Right lung (tissue), 2 donors: ENCODE measurements at regions not wholly inside any gene's neighbourhood (a gene's known extent, or its start where the extent isn't known, plus 50 kb on each side); places are given as distances from the start of the nearest gene placed in this dataset.
A peak's percentile ranks its signal among the peaks of the same experiment; 100 is the strongest.
"Not testable (repeated sequence)": the region's sequence is repeated elsewhere in the genome, so short reads cannot be mapped to it uniquely, and the experiment has no call there.

Experiments used
- DNase-seq, 2 donors: peaks; one replicate each; pipeline ENCODE4 v3.0.0-alpha.2; 2013

GRCh38 chr17:37828651-37829124, 83.8 kb upstream of the HNF1B start:
- no peak for DNase-seq

GRCh38 chr17:37827905-37828650, 83.2 kb upstream of the HNF1B start:
- DNase-seq: no peak

GRCh38 chr17:37826497-37827430, 81.9 kb upstream of the HNF1B start:
- DNase-seq: no peak

- no peak for DNase-seq
Observed at GRCh38 chr17:37825851-37826250, 81.0 kb upstream of the HNF1B start.

- no peak for DNase-seq
Observed at GRCh38 chr17:37824534-37825485, 80.0 kb upstream of the HNF1B start.

GRCh38 chr17:37823996-37824395, 79.1 kb upstream of the HNF1B start:
- DNase-seq: no peak

GRCh38 chr17:37820995-37821713, 76.3 kb upstream of the HNF1B start:
- DNase-seq: no peak

- DNase-seq: no peak
Observed at GRCh38 chr17:37820313-37820994, 75.6 kb upstream of the HNF1B start.

- peak in 1 of 2 donors; percentile 21 for DNase-seq
Observed at GRCh38 chr17:37818689-37819088, 73.8 kb upstream of the HNF1B start.

GRCh38 chr17:37816950-37817349, 72.1 kb upstream of the HNF1B start:
- DNase-seq: no peak

GRCh38 chr17:37815536-37815935, 70.7 kb upstream of the HNF1B start:
- DNase-seq: no peak

- DNase-seq: no peak
Observed at GRCh38 chr17:37813751-37814150, 68.9 kb upstream of the HNF1B start.

GRCh38 chr17:37808846-37809245, 64.0 kb upstream of the HNF1B start:
- not testable (repeated sequence) for DNase-seq

GRCh38 chr17:37802712-37803416, 58.0 kb upstream of the HNF1B start:
- no peak for DNase-seq

GRCh38 chr17:37802061-37802595, 57.3 kb upstream of the HNF1B start:
- DNase-seq: no peak

- DNase-seq: no peak
Observed at GRCh38 chr17:37801171-37801570, 56.3 kb upstream of the HNF1B start.

- no peak for DNase-seq
Observed at GRCh38 chr17:37797206-37797605, 52.3 kb upstream of the HNF1B start.

GRCh38 chr17:37796076-37796475, 51.2 kb upstream of the HNF1B start:
- no peak for DNase-seq
